ENCODE measurements at regions not wholly inside any gene's neighbourhood (a gene's known extent, or its start where the extent isn't known, plus 50 kb on each side); places are given as distances from the start of the nearest gene placed in this dataset.

DNA sequence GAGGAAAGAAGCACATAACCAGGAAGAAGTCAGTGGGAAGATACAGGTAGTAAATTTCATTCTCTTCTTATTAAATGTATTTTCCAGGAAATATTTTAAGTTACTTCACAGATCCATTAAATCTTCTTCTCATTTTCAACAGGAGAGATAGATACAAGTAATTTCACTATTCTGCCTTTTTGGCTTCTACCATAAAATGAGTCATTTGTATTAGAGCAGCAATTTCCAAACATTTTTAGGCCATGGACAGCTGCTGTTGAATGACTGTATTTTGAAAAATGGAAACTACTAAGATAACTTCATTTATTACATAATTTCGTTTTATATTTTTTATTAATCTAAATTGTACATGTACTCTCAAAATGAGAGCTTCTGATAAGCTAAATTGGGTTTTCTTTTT, 809.6 kb upstream of the API5 start:
- Histone ChIP-seq H3K9ac (ENCODE audit: insufficient read depth, low read length, poor library complexity, severe bottlenecking) (no peak overlapping the region), H3K36me3 (replicated peaks in 1 of 2; ENCODE audit: control insufficient read depth in 1 of 2, insufficient read depth in 2 of 2, low read length in 2 of 2) (no peaks in the 10 kb centered on the region), H3K9me3 (replicated peaks in 1 of 2; ENCODE audit: control insufficient read depth in 1 of 2, insufficient read depth in 1 of 2, low read length in 2 of 2) (no peaks in the 10 kb centered on the region), H3K4me1 (ENCODE audit: control insufficient read depth in 1 of 2, insufficient read depth in 2 of 2, low read length in 2 of 2) (no peaks in the 10 kb centered on the region), H4K20me1 (ENCODE audit: insufficient read depth, low read length) (no peaks in the 10 kb centered on the region), H3K27me3 (ENCODE audit: control insufficient read depth in 2 of 2, insufficient read depth in 2 of 2, low read length in 2 of 2) (no peaks in the 10 kb centered on the region), H3K27ac (ENCODE audit: low read depth in 1 of 2, low read length in 2 of 2) (no peak overlapping the region), H3K4me2 (replicated peaks; ENCODE audit: extremely low read depth, low read length, poor library complexity, severe bottlenecking) (no peak overlapping the region), H3K79me2 (ENCODE audit: insufficient read depth, low read length) (no peaks in the 10 kb centered on the region), H2AFZ (ENCODE audit: insufficient read depth, low read depth, low read length, poor library complexity, severe bottlenecking) (no peak overlapping the region), H3K4me3 (replicated peaks in 1 of 3; ENCODE audit: low read depth in 2 of 3, low read length in 3 of 3) (no peak overlapping the region)
- Mint-ChIP-seq H3K27ac (no peak overlapping the region), H3K27me3 (ENCODE audit: low read depth in 3 of 3) (no peaks in the 10 kb centered on the region), H3K4me3 (no peak overlapping the region), H3K4me1 (no peaks in the 10 kb centered on the region), H3K36me3 (no peaks in the 10 kb centered on the region), H3K9me3 (peaks cover 0 to 7% (median 2%) of the 10 kb centered on the region in 7 donors)
- intact Hi-C loops (cut with micrococcal nuclease) = no loop called here
- no CpG with 5 or more reads among the region's 1 CpG for WGBS (ENCODE audit: insufficient coverage)
- TF ChIP-seq, protein P1, sequence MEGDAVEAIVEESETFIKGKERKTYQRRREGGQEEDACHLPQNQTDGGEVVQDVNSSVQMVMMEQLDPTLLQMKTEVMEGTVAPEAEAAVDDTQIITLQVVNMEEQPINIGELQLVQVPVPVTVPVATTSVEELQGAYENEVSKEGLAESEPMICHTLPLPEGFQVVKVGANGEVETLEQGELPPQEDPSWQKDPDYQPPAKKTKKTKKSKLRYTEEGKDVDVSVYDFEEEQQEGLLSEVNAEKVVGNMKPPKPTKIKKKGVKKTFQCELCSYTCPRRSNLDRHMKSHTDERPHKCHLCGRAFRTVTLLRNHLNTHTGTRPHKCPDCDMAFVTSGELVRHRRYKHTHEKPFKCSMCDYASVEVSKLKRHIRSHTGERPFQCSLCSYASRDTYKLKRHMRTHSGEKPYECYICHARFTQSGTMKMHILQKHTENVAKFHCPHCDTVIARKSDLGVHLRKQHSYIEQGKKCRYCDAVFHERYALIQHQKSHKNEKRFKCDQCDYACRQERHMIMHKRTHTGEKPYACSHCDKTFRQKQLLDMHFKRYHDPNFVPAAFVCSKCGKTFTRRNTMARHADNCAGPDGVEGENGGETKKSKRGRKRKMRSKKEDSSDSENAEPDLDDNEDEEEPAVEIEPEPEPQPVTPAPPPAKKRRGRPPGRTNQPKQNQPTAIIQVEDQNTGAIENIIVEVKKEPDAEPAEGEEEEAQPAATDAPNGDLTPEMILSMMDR (IDR thresholded peaks at IDR 0.05) = no peak
- no peak for DNase-seq

GRCh38 chr11:42521994-42522393, 789.8 kb upstream of the API5 start:
- intact Hi-C loops (cut with micrococcal nuclease) = no loop called here
- Histone ChIP-seq H3K9ac (ENCODE audit: insufficient read depth, low read length, poor library complexity, severe bottlenecking) (no peak overlapping the region), H2AFZ (ENCODE audit: insufficient read depth, low read depth, low read length, poor library complexity, severe bottlenecking) (no peak overlapping the region), H3K79me2 (ENCODE audit: insufficient read depth, low read length) (no peaks in the 10 kb centered on the region), H4K20me1 (ENCODE audit: insufficient read depth, low read length) (no peaks in the 10 kb centered on the region), H3K27me3 (ENCODE audit: control insufficient read depth in 2 of 2, insufficient read depth in 2 of 2, low read length in 2 of 2) (no peaks in the 10 kb centered on the region), H3K36me3 (replicated peaks in 1 of 2; ENCODE audit: control insufficient read depth in 1 of 2, insufficient read depth in 2 of 2, low read length in 2 of 2) (no peaks in the 10 kb centered on the region), H3K27ac (ENCODE audit: low read depth in 1 of 2, low read length in 2 of 2) (no peak overlapping the region), H3K4me1 (ENCODE audit: control insufficient read depth in 1 of 2, insufficient read depth in 2 of 2, low read length in 2 of 2) (no peaks in the 10 kb centered on the region), H3K4me2 (replicated peaks; ENCODE audit: extremely low read depth, low read length, poor library complexity, severe bottlenecking) (no peak overlapping the region), H3K9me3 (replicated peaks in 1 of 2; ENCODE audit: control insufficient read depth in 1 of 2, insufficient read depth in 1 of 2, low read length in 2 of 2) (no peaks in the 10 kb centered on the region), H3K4me3 (replicated peaks in 1 of 3; ENCODE audit: low read depth in 2 of 3, low read length in 3 of 3) (no peak overlapping the region)
- Mint-ChIP-seq H3K9me3 (peaks cover 0 to 5% (median 2%) of the 10 kb centered on the region in 7 donors), H3K4me3 (no peak overlapping the region), H3K36me3 (no peaks in the 10 kb centered on the region), H3K4me1 (no peaks in the 10 kb centered on the region), H3K27ac (no peak overlapping the region), H3K27me3 (ENCODE audit: low read depth in 3 of 3) (peaks cover 0 to 2% (median 0%) of the 10 kb centered on the region in 3 donors)
- TF ChIP-seq, protein P1 (IDR thresholded peaks at IDR 0.05) = no peak
- no CpG with 5 or more reads among the region's 4 CpGs for WGBS (ENCODE audit: insufficient coverage)
- DNase-seq = no peak
